ENCODE measurements at regions not wholly inside any gene's neighbourhood (a gene's known extent, or its start where the extent isn't known, plus 50 kb on each side); places are given as distances from the start of the nearest gene placed in this dataset.

DNA sequence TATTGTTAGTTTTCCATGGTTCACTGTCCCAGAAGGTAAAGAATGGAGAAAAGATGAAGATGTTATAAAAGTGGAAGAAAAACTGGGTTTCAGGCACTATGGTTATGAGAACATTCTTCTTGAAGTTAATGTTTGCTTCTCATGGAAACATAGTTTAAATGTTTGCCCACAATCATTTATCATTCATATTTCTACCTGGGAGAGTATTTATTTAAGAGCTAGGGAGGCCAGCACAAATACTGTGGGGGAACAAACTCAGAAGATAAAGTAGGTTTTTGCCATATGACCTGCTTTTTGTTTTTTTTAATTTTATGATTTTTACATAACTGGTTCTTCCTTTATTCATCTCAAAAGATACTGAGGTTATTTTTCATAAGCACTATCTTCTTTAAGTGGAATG is 96.8 kb downstream of the GC start:
- TF ChIP-seq RORB (CRISPR knock-in tag; IDR thresholded peaks at IDR 0.05) = no peak
- no peak for TF ChIP-seq ZNF396 (CRISPR knock-in tag; IDR thresholded peaks at IDR 0.05; ENCODE audit: borderline replicate concordance)
- no peak for TF ChIP-seq ETV6 (CRISPR knock-in tag; IDR thresholded peaks at IDR 0.05)
- TF ChIP-seq, protein P1, sequence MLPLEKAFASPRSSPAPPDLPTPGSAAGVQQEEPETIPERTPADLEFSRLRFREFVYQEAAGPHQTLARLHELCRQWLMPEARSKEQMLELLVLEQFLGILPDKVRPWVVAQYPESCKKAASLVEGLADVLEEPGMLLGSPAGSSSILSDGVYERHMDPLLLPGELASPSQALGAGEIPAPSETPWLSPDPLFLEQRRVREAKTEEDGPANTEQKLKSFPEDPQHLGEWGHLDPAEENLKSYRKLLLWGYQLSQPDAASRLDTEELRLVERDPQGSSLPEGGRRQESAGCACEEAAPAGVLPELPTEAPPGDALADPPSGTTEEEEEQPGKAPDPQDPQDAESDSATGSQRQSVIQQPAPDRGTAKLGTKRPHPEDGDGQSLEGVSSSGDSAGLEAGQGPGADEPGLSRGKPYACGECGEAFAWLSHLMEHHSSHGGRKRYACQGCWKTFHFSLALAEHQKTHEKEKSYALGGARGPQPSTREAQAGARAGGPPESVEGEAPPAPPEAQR (CRISPR knock-in tag; IDR thresholded peaks at IDR 0.05) = no peak
- no peak for TF ChIP-seq GRHL2 (CRISPR knock-in tag; IDR thresholded peaks at IDR 0.05; ENCODE audit: insufficient replicate concordance, severe bottlenecking)
- TF ChIP-seq, protein P2, sequence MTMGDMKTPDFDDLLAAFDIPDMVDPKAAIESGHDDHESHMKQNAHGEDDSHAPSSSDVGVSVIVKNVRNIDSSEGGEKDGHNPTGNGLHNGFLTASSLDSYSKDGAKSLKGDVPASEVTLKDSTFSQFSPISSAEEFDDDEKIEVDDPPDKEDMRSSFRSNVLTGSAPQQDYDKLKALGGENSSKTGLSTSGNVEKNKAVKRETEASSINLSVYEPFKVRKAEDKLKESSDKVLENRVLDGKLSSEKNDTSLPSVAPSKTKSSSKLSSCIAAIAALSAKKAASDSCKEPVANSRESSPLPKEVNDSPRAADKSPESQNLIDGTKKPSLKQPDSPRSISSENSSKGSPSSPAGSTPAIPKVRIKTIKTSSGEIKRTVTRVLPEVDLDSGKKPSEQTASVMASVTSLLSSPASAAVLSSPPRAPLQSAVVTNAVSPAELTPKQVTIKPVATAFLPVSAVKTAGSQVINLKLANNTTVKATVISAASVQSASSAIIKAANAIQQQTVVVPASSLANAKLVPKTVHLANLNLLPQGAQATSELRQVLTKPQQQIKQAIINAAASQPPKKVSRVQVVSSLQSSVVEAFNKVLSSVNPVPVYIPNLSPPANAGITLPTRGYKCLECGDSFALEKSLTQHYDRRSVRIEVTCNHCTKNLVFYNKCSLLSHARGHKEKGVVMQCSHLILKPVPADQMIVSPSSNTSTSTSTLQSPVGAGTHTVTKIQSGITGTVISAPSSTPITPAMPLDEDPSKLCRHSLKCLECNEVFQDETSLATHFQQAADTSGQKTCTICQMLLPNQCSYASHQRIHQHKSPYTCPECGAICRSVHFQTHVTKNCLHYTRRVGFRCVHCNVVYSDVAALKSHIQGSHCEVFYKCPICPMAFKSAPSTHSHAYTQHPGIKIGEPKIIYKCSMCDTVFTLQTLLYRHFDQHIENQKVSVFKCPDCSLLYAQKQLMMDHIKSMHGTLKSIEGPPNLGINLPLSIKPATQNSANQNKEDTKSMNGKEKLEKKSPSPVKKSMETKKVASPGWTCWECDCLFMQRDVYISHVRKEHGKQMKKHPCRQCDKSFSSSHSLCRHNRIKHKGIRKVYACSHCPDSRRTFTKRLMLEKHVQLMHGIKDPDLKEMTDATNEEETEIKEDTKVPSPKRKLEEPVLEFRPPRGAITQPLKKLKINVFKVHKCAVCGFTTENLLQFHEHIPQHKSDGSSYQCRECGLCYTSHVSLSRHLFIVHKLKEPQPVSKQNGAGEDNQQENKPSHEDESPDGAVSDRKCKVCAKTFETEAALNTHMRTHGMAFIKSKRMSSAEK (CRISPR knock-in tag; IDR thresholded peaks at IDR 0.05; ENCODE audit: borderline replicate concordance) = no peak
- TF ChIP-seq, protein P3, sequence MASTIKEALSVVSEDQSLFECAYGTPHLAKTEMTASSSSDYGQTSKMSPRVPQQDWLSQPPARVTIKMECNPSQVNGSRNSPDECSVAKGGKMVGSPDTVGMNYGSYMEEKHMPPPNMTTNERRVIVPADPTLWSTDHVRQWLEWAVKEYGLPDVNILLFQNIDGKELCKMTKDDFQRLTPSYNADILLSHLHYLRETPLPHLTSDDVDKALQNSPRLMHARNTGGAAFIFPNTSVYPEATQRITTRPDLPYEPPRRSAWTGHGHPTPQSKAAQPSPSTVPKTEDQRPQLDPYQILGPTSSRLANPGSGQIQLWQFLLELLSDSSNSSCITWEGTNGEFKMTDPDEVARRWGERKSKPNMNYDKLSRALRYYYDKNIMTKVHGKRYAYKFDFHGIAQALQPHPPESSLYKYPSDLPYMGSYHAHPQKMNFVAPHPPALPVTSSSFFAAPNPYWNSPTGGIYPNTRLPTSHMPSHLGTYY (CRISPR knock-in tag; IDR thresholded peaks at IDR 0.05) = no peak
- TF ChIP-seq ZNF138 (CRISPR knock-in tag; conservative IDR thresholded peaks at IDR 0.05) = no peak
- TF ChIP-seq NR3C1 (CRISPR knock-in tag; conservative IDR thresholded peaks at IDR 0.05; ENCODE audit: low read depth) = no peak
- TF ChIP-seq, protein P4, sequence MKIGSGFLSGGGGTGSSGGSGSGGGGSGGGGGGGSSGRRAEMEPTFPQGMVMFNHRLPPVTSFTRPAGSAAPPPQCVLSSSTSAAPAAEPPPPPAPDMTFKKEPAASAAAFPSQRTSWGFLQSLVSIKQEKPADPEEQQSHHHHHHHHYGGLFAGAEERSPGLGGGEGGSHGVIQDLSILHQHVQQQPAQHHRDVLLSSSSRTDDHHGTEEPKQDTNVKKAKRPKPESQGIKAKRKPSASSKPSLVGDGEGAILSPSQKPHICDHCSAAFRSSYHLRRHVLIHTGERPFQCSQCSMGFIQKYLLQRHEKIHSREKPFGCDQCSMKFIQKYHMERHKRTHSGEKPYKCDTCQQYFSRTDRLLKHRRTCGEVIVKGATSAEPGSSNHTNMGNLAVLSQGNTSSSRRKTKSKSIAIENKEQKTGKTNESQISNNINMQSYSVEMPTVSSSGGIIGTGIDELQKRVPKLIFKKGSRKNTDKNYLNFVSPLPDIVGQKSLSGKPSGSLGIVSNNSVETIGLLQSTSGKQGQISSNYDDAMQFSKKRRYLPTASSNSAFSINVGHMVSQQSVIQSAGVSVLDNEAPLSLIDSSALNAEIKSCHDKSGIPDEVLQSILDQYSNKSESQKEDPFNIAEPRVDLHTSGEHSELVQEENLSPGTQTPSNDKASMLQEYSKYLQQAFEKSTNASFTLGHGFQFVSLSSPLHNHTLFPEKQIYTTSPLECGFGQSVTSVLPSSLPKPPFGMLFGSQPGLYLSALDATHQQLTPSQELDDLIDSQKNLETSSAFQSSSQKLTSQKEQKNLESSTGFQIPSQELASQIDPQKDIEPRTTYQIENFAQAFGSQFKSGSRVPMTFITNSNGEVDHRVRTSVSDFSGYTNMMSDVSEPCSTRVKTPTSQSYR (CRISPR knock-in tag; IDR thresholded peaks at IDR 0.05) = no peak
- TF ChIP-seq, protein P5, sequence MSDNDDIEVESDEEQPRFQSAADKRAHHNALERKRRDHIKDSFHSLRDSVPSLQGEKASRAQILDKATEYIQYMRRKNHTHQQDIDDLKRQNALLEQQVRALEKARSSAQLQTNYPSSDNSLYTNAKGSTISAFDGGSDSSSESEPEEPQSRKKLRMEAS (CRISPR knock-in tag; IDR thresholded peaks at IDR 0.05) = no peak
- TF ChIP-seq, protein P6, sequence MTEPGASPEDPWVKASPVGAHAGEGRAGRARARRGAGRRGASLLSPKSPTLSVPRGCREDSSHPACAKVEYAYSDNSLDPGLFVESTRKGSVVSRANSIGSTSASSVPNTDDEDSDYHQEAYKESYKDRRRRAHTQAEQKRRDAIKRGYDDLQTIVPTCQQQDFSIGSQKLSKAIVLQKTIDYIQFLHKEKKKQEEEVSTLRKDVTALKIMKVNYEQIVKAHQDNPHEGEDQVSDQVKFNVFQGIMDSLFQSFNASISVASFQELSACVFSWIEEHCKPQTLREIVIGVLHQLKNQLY (CRISPR knock-in tag; IDR thresholded peaks at IDR 0.05) = no peak
- TF ChIP-seq, protein P7, sequence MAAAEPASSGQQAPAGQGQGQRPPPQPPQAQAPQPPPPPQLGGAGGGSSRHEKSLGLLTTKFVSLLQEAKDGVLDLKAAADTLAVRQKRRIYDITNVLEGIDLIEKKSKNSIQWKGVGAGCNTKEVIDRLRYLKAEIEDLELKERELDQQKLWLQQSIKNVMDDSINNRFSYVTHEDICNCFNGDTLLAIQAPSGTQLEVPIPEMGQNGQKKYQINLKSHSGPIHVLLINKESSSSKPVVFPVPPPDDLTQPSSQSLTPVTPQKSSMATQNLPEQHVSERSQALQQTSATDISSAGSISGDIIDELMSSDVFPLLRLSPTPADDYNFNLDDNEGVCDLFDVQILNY (CRISPR knock-in tag; IDR thresholded peaks at IDR 0.05) = no peak
- TF ChIP-seq, protein P8, sequence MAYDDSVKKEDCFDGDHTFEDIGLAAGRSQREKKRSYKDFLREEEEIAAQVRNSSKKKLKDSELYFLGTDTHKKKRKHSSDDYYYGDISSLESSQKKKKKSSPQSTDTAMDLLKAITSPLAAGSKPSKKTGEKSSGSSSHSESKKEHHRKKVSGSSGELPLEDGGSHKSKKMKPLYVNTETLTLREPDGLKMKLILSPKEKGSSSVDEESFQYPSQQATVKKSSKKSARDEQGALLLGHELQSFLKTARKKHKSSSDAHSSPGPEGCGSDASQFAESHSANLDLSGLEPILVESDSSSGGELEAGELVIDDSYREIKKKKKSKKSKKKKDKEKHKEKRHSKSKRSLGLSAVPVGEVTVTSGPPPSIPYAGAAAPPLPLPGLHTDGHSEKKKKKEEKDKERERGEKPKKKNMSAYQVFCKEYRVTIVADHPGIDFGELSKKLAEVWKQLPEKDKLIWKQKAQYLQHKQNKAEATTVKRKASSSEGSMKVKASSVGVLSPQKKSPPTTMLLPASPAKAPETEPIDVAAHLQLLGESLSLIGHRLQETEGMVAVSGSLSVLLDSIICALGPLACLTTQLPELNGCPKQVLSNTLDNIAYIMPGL (CRISPR knock-in tag; IDR thresholded peaks at IDR 0.05) = no peak
- no peak for TF ChIP-seq FOXK1 (CRISPR knock-in tag; IDR thresholded peaks at IDR 0.05)
- TF ChIP-seq, protein P9, sequence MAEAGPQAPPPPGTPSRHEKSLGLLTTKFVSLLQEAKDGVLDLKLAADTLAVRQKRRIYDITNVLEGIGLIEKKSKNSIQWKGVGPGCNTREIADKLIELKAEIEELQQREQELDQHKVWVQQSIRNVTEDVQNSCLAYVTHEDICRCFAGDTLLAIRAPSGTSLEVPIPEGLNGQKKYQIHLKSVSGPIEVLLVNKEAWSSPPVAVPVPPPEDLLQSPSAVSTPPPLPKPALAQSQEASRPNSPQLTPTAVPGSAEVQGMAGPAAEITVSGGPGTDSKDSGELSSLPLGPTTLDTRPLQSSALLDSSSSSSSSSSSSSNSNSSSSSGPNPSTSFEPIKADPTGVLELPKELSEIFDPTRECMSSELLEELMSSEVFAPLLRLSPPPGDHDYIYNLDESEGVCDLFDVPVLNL (CRISPR knock-in tag; IDR thresholded peaks at IDR 0.05; ENCODE audit: borderline replicate concordance, low read depth) = no peak
- TF ChIP-seq OVOL2 (CRISPR knock-in tag; IDR thresholded peaks at IDR 0.05; ENCODE audit: borderline replicate concordance) = no peak
- TF ChIP-seq, protein P10, sequence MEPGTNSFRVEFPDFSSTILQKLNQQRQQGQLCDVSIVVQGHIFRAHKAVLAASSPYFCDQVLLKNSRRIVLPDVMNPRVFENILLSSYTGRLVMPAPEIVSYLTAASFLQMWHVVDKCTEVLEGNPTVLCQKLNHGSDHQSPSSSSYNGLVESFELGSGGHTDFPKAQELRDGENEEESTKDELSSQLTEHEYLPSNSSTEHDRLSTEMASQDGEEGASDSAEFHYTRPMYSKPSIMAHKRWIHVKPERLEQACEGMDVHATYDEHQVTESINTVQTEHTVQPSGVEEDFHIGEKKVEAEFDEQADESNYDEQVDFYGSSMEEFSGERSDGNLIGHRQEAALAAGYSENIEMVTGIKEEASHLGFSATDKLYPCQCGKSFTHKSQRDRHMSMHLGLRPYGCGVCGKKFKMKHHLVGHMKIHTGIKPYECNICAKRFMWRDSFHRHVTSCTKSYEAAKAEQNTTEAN (CRISPR knock-in tag; IDR thresholded peaks at IDR 0.05) = no peak
- TF ChIP-seq, protein P11, sequence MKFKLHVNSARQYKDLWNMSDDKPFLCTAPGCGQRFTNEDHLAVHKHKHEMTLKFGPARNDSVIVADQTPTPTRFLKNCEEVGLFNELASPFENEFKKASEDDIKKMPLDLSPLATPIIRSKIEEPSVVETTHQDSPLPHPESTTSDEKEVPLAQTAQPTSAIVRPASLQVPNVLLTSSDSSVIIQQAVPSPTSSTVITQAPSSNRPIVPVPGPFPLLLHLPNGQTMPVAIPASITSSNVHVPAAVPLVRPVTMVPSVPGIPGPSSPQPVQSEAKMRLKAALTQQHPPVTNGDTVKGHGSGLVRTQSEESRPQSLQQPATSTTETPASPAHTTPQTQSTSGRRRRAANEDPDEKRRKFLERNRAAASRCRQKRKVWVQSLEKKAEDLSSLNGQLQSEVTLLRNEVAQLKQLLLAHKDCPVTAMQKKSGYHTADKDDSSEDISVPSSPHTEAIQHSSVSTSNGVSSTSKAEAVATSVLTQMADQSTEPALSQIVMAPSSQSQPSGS (CRISPR knock-in tag; IDR thresholded peaks at IDR 0.05; ENCODE audit: borderline replicate concordance, low read depth) = no peak
- TF ChIP-seq ATF1 (CRISPR knock-in tag; IDR thresholded peaks at IDR 0.05) = no peak
- Mint-ChIP-seq H3K4me1 (peaks cover 24% of the 10 kb centered on the region), H3K9me3 (peaks cover 12% of the 10 kb centered on the region), H3K4me3 (no peak overlapping the region), H3K36me3 (0 out of 2 replicates have a peak, but pooled peaks cover 2% of the 10 kb centered on the region), H3K27ac (no peak overlapping the region), H3K27me3 (ENCODE audit: low read depth) (no peaks in the 10 kb centered on the region)
- ChIA-PET CTCF (no interaction called here), POLR2A (no interaction called here)
- ATAC-seq (no peak), DNase-seq (ENCODE audit: low spot score) (no peak)

Measured in WTC11 (cell line).